LoVo (cell line): ENCODE measurements at regions not wholly inside any gene's neighbourhood (a gene's known extent, or its start where the extent isn't known, plus 50 kb on each side); places are given as distances from the start of the nearest gene placed in this dataset.
"Not testable (repeated sequence)": the region's sequence is repeated elsewhere in the genome, so short reads cannot be mapped to it uniquely, and the experiment has no call there.

Experiments
- DNase-seq: peaks from one replicate; pipeline ENCODE4 v3.0.0-alpha.2; 2016; ENCODE audit warnings: low spot score

GRCh38 chr1:46878173-46878782, 63.0 kb downstream of the CYP4A11 start:
- peak; percentile 35 for DNase-seq

DNA sequence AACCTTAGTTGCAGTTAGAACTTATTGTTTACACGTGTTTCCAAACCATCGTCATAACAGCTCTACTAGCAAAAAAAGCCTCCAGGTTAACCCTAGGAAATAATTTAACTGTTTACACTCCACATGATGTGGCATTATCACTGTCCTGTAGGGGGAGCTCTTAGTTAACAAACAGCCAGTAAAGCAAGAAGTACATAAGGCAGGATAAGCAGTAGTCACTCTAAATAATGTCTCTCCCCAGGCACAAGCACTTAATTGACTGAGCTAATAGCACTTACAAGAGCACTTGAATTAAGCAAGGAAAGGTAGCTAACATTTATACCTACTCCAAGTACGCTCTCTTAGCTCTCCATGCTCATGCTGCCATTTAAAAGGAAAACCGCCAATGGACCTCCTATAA, 65.2 kb downstream of the CYP4A11 start:
- DNase-seq: not testable (repeated sequence)
